AG04450 (cell line): ENCODE measurements at regions not wholly inside any gene's neighbourhood (a gene's known extent, or its start where the extent isn't known, plus 50 kb on each side); places are given as distances from the start of the nearest gene placed in this dataset.

Experiments
- CTCF ChIA-PET: fragments of 300-600, 350-600 bp; formaldehyde crosslinking; extraction: SDS; loops from one replicate; lab custom pipeline; 2022; ENCODE audit warnings: antibody characterized with exemption, inconsistent platforms; lab: Charles Lee
- POLR2A ChIA-PET: fragments of 350-600 bp; formaldehyde crosslinking; extraction: SDS; loops from one replicate; lab custom pipeline; 2021; ENCODE audit warnings: antibody characterized with exemption, inconsistent platforms; lab: Yijun Ruan, JAX
- DNase-seq: peaks from one replicate; pipeline ENCODE4 v3.0.0-alpha.2; 2011; ENCODE audit warnings: low read depth, low spot score
- H3K27ac ChIP-seq: one replicate; pipeline ENCODE4 v1.5.1; 2012; ENCODE audit warnings: low read depth, low read length, control low read depth
- H3K27me3 ChIP-seq: one replicate; pipeline ENCODE4 v1.6.0; 2012; ENCODE audit warnings: low read length; ENCODE audit not compliant: control insufficient read depth, insufficient read depth
- H3K4me3 ChIP-seq: 2 replicates; pipeline ENCODE4 v1.5.1; 2011; ENCODE audit warnings: mild to moderate bottlenecking, low read depth, low read length, control low read depth
- H3K9me3 ChIP-seq: 2 replicates; pipeline ENCODE4 v1.5.1; 2012; ENCODE audit warnings: low read length; ENCODE audit not compliant: control insufficient read depth, insufficient read depth
- CTCF ChIP-seq: IDR thresholded peaks from 2 replicates; pipeline ENCODE4 v1.5.1; 2011; ENCODE audit warnings: low read depth, low read length, control low read depth, inconsistent platforms

GRCh38 chr12:114275932-114276785 lies 129.8 kb downstream of the TBX5 start:
- no peak overlapping the region for H3K4me3 ChIP-seq
- POLR2A ChIA-PET: no interaction called here
- no peaks in the 10 kb centered on the region for H3K9me3 ChIP-seq
- H3K27me3 ChIP-seq: peaks cover 5% of the 10 kb centered on the region
- TF ChIP-seq CTCF: no peak
- CTCF ChIA-PET: no interaction called here
- DNase-seq: no peak
- no peak overlapping the region for H3K27ac ChIP-seq

DNA sequence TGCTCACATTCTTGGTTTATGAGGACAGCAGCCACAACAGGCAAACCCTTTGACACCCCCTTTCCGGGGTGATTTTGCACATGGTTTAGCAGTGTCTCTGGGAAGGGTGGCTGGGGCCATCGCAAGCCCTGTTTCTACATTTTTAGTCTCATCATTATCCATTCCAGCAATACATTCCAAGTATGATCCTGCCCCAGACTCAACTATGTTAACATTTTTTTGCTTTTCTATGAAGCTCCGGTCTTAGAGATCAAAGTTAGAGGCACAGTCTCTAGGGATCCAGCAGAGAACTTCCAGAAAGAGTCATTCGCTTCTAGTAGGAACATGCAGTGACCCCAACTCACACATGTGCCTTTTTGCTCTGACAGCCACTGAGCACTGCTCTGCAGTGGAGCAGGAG lies 130.9 kb downstream of the TBX5 start:
- H3K4me3 ChIP-seq: no peak overlapping the region
- no peak for DNase-seq
- peaks cover 5% of the 10 kb centered on the region for H3K27me3 ChIP-seq
- ChIA-PET CTCF (no interaction called here), POLR2A (no interaction called here)
- no peaks in the 10 kb centered on the region for H3K9me3 ChIP-seq
- TF ChIP-seq CTCF: no peak
- H3K27ac ChIP-seq: no peak overlapping the region

- CTCF ChIA-PET: no interaction called here
- Histone ChIP-seq H3K9me3 (no peaks in the 10 kb centered on the region), H3K27me3 (peaks cover 8% of the 10 kb centered on the region), H3K27ac (no peak overlapping the region), H3K4me3 (no peak overlapping the region)
- DNase-seq: no peak
- no peak for TF ChIP-seq CTCF
- POLR2A ChIA-PET: interaction anchor here (0.7 kb wide), 1 partner anchor 119 kb away, joined by 3 read pairs; no protein-coding TSS in a partner anchor
Observed at GRCh38 chr12:114274131-114274530, 131.8 kb downstream of the TBX5 start.

DNA sequence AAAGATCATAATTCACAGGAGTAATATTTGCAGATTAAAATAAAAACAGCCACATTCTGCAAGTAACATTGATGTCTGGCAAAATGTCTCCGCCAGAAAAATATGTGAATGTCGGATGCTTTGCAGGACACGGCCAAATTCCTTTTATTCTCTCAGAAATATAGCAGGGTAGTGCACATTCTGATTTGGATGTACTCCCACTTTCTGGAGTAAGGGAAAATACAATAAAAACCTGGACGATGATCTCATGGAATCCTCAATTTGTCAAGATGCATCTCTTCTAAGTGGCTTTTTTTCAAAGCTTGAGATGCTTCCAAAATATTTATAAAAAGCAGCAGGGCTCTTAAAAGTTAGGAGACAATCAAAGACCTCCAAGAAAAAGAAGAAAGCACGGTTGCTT lies 133.3 kb downstream of the TBX5 start:
- ChIA-PET POLR2A (no interaction called here), CTCF (no interaction called here)
- no peak overlapping the region for H3K4me3 ChIP-seq
- no peak for DNase-seq
- H3K27ac ChIP-seq: no peak overlapping the region
- peaks cover 11% of the 10 kb centered on the region for H3K27me3 ChIP-seq
- TF ChIP-seq CTCF: no peak
- no peaks in the 10 kb centered on the region for H3K9me3 ChIP-seq

DNA sequence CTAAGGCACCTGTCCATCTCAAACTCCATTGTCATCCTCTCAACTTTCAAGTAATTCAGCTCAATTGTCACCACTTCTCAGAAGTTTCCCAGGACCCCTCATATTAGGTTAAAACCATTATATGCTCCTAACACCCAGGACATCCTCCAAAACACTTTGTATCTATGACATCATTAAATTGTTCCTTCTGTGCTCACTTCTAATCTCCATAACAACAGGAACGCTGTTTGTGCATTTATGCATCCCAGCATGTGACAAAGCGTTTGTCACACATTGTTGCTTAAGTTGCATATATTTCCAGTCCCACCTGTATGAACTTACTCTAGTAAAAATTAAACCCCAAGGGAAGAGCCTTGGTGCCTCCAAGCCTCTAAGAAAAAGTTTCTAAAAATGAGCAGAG lies 133.9 kb downstream of the TBX5 start:
- no peaks in the 10 kb centered on the region for H3K9me3 ChIP-seq
- POLR2A ChIA-PET: no interaction called here
- TF ChIP-seq CTCF: no peak
- H3K4me3 ChIP-seq: no peak overlapping the region
- peaks cover 11% of the 10 kb centered on the region for H3K27me3 ChIP-seq
- CTCF ChIA-PET: no interaction called here
- DNase-seq: no peak
- no peak overlapping the region for H3K27ac ChIP-seq
